H1 (cell line): ENCODE measurements at regions not wholly inside any gene's neighbourhood (a gene's known extent, or its start where the extent isn't known, plus 50 kb on each side); places are given as distances from the start of the nearest gene placed in this dataset.

ENCODE experiments used
- CTCF ChIA-PET: fragments of 300-600 bp; sonication (Branson Sonifier 250); formaldehyde crosslinking; loops from one replicate; lab custom pipeline; 2021; ENCODE audit not compliant: partially characterized antibody; lab: Charles Lee
- POLR2A ChIA-PET: fragments of 300-600 bp; sonication (Branson Sonifier 250); formaldehyde crosslinking; loops from one replicate; lab custom pipeline; 2021; ENCODE audit warnings: inconsistent platforms; ENCODE audit not compliant: partially characterized antibody; lab: Charles Lee
- DNase-seq, 2 experiments: peaks; one replicate each; pipeline versions ENCODE4 v3.0.0 to v3.0.0-alpha.2; 2010 to 2022; ENCODE audit warnings: low spot score in 2 of 2, low read depth in 1 of 2, mixed read lengths in 1 of 2
- FAIRE-seq: peaks from 2 replicates; lab custom pipeline; 2011; peaks lifted over from hg19 to GRCh38; lab: Jason Lieb, UNC
- H2AFZ ChIP-seq: 2 replicates; pipeline ENCODE4 v1.8.1; 2012; ENCODE audit warnings: low read length, inconsistent platforms
- H2AK5ac ChIP-seq: 2 replicates; pipeline ENCODE4 v1.6.1; 2013; ENCODE audit warnings: low read depth, low read length
- H2BK120ac ChIP-seq: replicated peaks from 2 replicates; pipeline ENCODE3; 2013; ENCODE audit warnings: low read depth, low read length, inconsistent platforms
- H2BK12ac ChIP-seq: 2 replicates; pipeline ENCODE4 v1.6.1; 2013; ENCODE audit warnings: low read depth, low read length
- H2BK15ac ChIP-seq: 2 replicates; pipeline ENCODE4 v1.6.1; 2013; ENCODE audit warnings: low read length
- H2BK20ac ChIP-seq: 2 replicates; pipeline ENCODE4 v1.6.1; 2013; ENCODE audit warnings: low read length
- H2BK5ac ChIP-seq: 2 replicates; pipeline ENCODE4 v1.6.1; 2013; ENCODE audit warnings: low read depth, low read length
- H3K14ac ChIP-seq: 2 replicates; pipeline ENCODE4 v1.6.1; 2013; ENCODE audit warnings: inconsistent platforms; ENCODE audit not compliant: insufficient read length
- H3K18ac ChIP-seq: 2 replicates; pipeline ENCODE4 v1.6.1; 2013; ENCODE audit warnings: low read length; ENCODE audit errors: extremely low read depth
- H3K23ac ChIP-seq: 2 replicates; pipeline ENCODE4 v1.6.1; 2013; ENCODE audit warnings: inconsistent platforms; ENCODE audit not compliant: insufficient read length
- H3K23me2 ChIP-seq: 2 replicates; pipeline ENCODE4 v1.6.1; 2013; ENCODE audit warnings: low read depth, low read length
- H3K27ac ChIP-seq: 2 replicates; pipeline ENCODE4 v1.6.1; 2011; ENCODE audit warnings: low read depth, low read length, inconsistent platforms
- H3K27me3 ChIP-seq, 4 experiments: replicated peaks in 1 of 4; 1 replicate in 1 of 4; 2 replicates in 3 of 4; pipeline versions ENCODE4 v1.6.1 to v1.8.1; 2011 to 2013; ENCODE audit warnings: low read length in 3 of 4, mild to moderate bottlenecking in 3 of 4, inconsistent platforms in 2 of 4, mixed read lengths in 2 of 4, moderate library complexity in 1 of 4; ENCODE audit not compliant: control insufficient read depth in 3 of 4, insufficient read depth in 3 of 4; ENCODE audit errors: extremely low read depth in 1 of 4
- H3K36me3 ChIP-seq, 4 experiments: 2 replicates each; pipeline versions ENCODE4 v1.6.1 to v1.8.1; 2011 to 2013; ENCODE audit warnings: mild to moderate bottlenecking in 4 of 4, low read length in 3 of 4, moderate library complexity in 2 of 4, control low read depth in 1 of 4, inconsistent platforms in 1 of 4; ENCODE audit not compliant: insufficient read depth in 4 of 4, control insufficient read depth in 2 of 4
- H3K4ac ChIP-seq: replicated peaks from 2 replicates; pipeline ENCODE3; 2013; ENCODE audit warnings: low read length, low read depth, mixed read lengths, inconsistent platforms; ENCODE audit not compliant: insufficient read length
- H3K4me1 ChIP-seq, 4 experiments: replicated peaks in 1 of 4; 1 replicate in 1 of 4; 2 replicates in 3 of 4; pipeline versions ENCODE4 v1.6.1 to v1.8.1; 2011 to 2013; ENCODE audit warnings: low read length in 3 of 4, inconsistent platforms in 2 of 4, mixed read lengths in 1 of 4; ENCODE audit not compliant: insufficient read depth in 4 of 4, control insufficient read depth in 3 of 4
- H3K4me2 ChIP-seq, 2 experiments: 2 replicates each; pipeline versions ENCODE4 v1.6.1 to v1.8.1; 2011 to 2013; ENCODE audit warnings: low read depth in 2 of 2, low read length in 2 of 2, control low read depth in 1 of 2, inconsistent platforms in 1 of 2, mild to moderate bottlenecking in 1 of 2; ENCODE audit not compliant: insufficient read depth in 1 of 2
- H3K4me3 ChIP-seq, 4 experiments: fragments of 200-600, 300-600 bp in 1 of 4; sonication (generic), shearing (Covaris generic), sonication (Bioruptor Twin) in 1 of 4; 2 replicates each; pipeline versions ENCODE4 v1.5.1 to v1.8.1; 2011 to 2016; ENCODE audit warnings: low read length in 4 of 4, low read depth in 3 of 4, control low read depth in 2 of 4, inconsistent platforms in 2 of 4, mild to moderate bottlenecking in 2 of 4, mixed read lengths in 1 of 4, moderate library complexity in 1 of 4; ENCODE audit not compliant: insufficient read depth in 2 of 4; ENCODE audit errors: extremely low read depth in 1 of 4
- H3K56ac ChIP-seq: replicated peaks from 2 replicates; pipeline ENCODE3; 2013; ENCODE audit warnings: low read depth, mild to moderate bottlenecking, mixed read lengths, low read length, inconsistent platforms; ENCODE audit not compliant: insufficient read length
- H3K79me1 ChIP-seq: 2 replicates; pipeline ENCODE4 v1.6.1; 2013; ENCODE audit warnings: low read depth, low read length, control low read depth
- H3K79me2 ChIP-seq, 2 experiments: 2 replicates each; pipeline versions ENCODE4 v1.6.1 to v1.8.1; 2012 to 2013; ENCODE audit warnings: low read length in 2 of 2, mild to moderate bottlenecking in 2 of 2, inconsistent platforms in 1 of 2; ENCODE audit not compliant: insufficient read depth in 2 of 2, control insufficient read depth in 1 of 2
- H3K9ac ChIP-seq, 4 experiments: replicated peaks in 1 of 4; 1 replicate in 1 of 4; 2 replicates in 3 of 4; pipeline versions ENCODE4 v1.6.1 to v1.8.1; 2011 to 2013; ENCODE audit warnings: low read depth in 3 of 4, low read length in 3 of 4, control low read depth in 2 of 4, mild to moderate bottlenecking in 2 of 4, moderate library complexity in 2 of 4, inconsistent platforms in 1 of 4; ENCODE audit errors: extremely low read depth in 1 of 4
- H3K9me3 ChIP-seq, 2 experiments: 2 replicates each; pipeline versions ENCODE4 v1.6.1 to v1.8.1; 2012 to 2013; ENCODE audit warnings: mild to moderate bottlenecking in 2 of 2, moderate library complexity in 2 of 2, control low read depth in 1 of 2, inconsistent platforms in 1 of 2, low read depth in 1 of 2, low read length in 1 of 2, mixed read lengths in 1 of 2; ENCODE audit not compliant: insufficient read depth in 2 of 2
- H4K20me1 ChIP-seq, 2 experiments: replicated peaks in 1 of 2; 2 replicates each; pipeline versions ENCODE3 to v1.8.1; 2011 to 2013; ENCODE audit warnings: inconsistent platforms in 2 of 2, low read length in 2 of 2, mild to moderate bottlenecking in 1 of 2; ENCODE audit not compliant: insufficient read depth in 2 of 2, control insufficient read depth in 1 of 2
- H4K5ac ChIP-seq: 2 replicates; pipeline ENCODE4 v1.6.1; 2013; ENCODE audit warnings: low read length, low read depth, mixed read lengths, inconsistent platforms; ENCODE audit not compliant: insufficient read length
- H4K8ac ChIP-seq: 2 replicates; pipeline ENCODE4 v1.8.0; 2013; ENCODE audit warnings: mild to moderate bottlenecking, moderate library complexity, low read length, inconsistent platforms; ENCODE audit not compliant: insufficient read depth; ENCODE audit errors: extremely low read depth
- H4K91ac ChIP-seq: replicated peaks from 2 replicates; pipeline ENCODE3; 2013; ENCODE audit warnings: low read length, mixed read lengths, inconsistent platforms; ENCODE audit not compliant: insufficient read length
- ATF3 ChIP-seq: IDR thresholded peaks from 2 replicates; pipeline ENCODE4 v1.6.1; 2011; ENCODE audit warnings: low read depth, mild to moderate bottlenecking, low read length; ENCODE audit not compliant: insufficient read depth
- RXRA ChIP-seq: IDR thresholded peaks from 2 replicates; pipeline ENCODE4 v1.6.1; 2011; ENCODE audit warnings: low read depth, mild to moderate bottlenecking, low read length, moderate library complexity; ENCODE audit not compliant: insufficient read depth
- SIN3A ChIP-seq, 2 experiments: IDR thresholded peaks in 1 of 2; conservative IDR thresholded peaks in 1 of 2; 2 replicates each; pipeline ENCODE4 v1.6.1; 2011 to 2012; ENCODE audit warnings: low read length in 2 of 2, improper control_type of control experiment in 1 of 2, low read depth in 1 of 2, mild to moderate bottlenecking in 1 of 2
- SIRT6 ChIP-seq: IDR thresholded peaks from one replicate; pipeline ENCODE4 v1.7.1; 2012; ENCODE audit warnings: low read length, inconsistent platforms
- WGBS, 2 experiments: shearing (Covaris generic) in 1 of 2; methylation state at CpG; one replicate each; pipeline versions ENCODE4 v1.1.6 to v1.1.7; 2013 to 2015; ENCODE audit warnings: low lambda C conversion rate in 2 of 2, mixed read lengths in 2 of 2, inconsistent platforms in 1 of 2, low coverage in 1 of 2, missing lambda C conversion rate in 1 of 2; ENCODE audit not compliant: insufficient replicate concordance in 2 of 2, insufficient coverage in 1 of 2, insufficient read length in 1 of 2; ENCODE audit errors: extremely low coverage in 1 of 2, missing lambda C conversion rate in 1 of 2; 5-methylcytosine and 5-hydroxymethylcytosine counted together

DNA sequence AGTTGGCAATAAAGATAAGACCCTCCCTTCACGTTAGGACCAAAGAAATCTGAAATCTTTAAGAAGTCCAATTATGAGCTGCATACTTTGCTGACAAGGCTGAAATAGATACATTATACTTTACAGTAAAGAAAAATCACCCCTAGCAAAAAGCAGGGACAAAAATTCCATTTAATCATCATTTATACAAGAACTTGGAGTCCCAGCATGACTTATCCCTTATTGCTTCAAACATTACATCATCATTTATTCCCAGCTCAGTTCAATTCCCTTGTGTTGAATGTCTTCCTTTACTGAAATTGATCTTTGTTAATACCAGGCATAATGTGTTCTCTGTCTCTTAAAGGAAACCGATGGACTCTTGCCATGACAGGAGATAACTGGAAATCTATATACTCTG, 449.6 kb upstream of the CCDC196 start:
- CTCF ChIA-PET = interaction anchor here (1.1 to 2.7 kb wide), 5 partner anchors 12 to 212 kb away, joined by 3 to 11 read pairs (median 5); no protein-coding TSS in a partner anchor
- Histone ChIP-seq H2AK5ac (no peak overlapping the region), H3K4me3 (no peak overlapping the region), H3K36me3 (no peaks in the 10 kb centered on the region; a peak in 1 of 8 replicates), H2BK15ac (no peak overlapping the region), H2AFZ (no peak overlapping the region), H3K23me2 (no peaks in the 10 kb centered on the region), H4K5ac (no peak overlapping the region), H2BK120ac (no peak overlapping the region), H3K4ac (no peak overlapping the region), H2BK20ac (no peak overlapping the region), H4K8ac (no peak overlapping the region), H3K27me3 (no peaks in the 10 kb centered on the region), H3K79me1 (no peaks in the 10 kb centered on the region), H3K4me2 (no peak overlapping the region), H3K56ac (no peak overlapping the region), H3K14ac (no peak overlapping the region), H2BK5ac (no peak overlapping the region), H3K9me3 (peaks cover 14 to 17% of the 10 kb centered on the region in 2 experiments), H3K18ac (no peak overlapping the region), H2BK12ac (no peak overlapping the region), H3K9ac (no peak overlapping the region), H3K79me2 (no peaks in the 10 kb centered on the region), H3K27ac (no peak overlapping the region), H3K4me1 (peaks cover 0 to under 1% (median 0%) of the 10 kb centered on the region in 4 experiments; a peak in 1 of 7 replicates), H3K23ac (no peak overlapping the region), H4K20me1 (no peaks in the 10 kb centered on the region), H4K91ac (no peak overlapping the region)
- POLR2A ChIA-PET = no interaction called here
- TF ChIP-seq RXRA (no peak), ATF3 (no peak), SIRT6 (no peak), SIN3A (conservative IDR thresholded peaks at IDR 0.05 in 1 of 2, IDR thresholded peaks at IDR 0.05 in 1 of 2; ENCODE audit: low read depth in 1 of 2, low read length in 2 of 2) (no peak)
- no peak for DNase-seq
- FAIRE-seq = no peak
- 80% methylated on average over 2 of the region's 2 CpGs; no CpG with 5 or more reads in 1 of the 2 experiments for WGBS, 2 experiments
